ENCODE measurements at regions not wholly inside any gene's neighbourhood (a gene's known extent, or its start where the extent isn't known, plus 50 kb on each side); places are given as distances from the start of the nearest gene placed in this dataset.
"Not testable (repeated sequence)": the region's sequence is repeated elsewhere in the genome, so short reads cannot be mapped to it uniquely, and the experiment has no call there.

- Histone ChIP-seq H3K36me3 (replicated peaks; ENCODE audit: low read depth, low read length) (no peaks in the 10 kb centered on the region), H3K27me3 (ENCODE audit: low read depth, low read length) (no peaks in the 10 kb centered on the region), H3K27ac (ENCODE audit: low read length) (no peak overlapping the region), H3K9me3 (ENCODE audit: insufficient read depth, low read length) (no peaks in the 10 kb centered on the region), H3K4me1 (ENCODE audit: low read length) (peaks cover 4% of the 10 kb centered on the region; the same call in 1 of the 2 replicates), H3K9ac (ENCODE audit: low read length) (no peak overlapping the region), H3K4me3 (ENCODE audit: low read length) (no peak overlapping the region), H4K20me1 (ENCODE audit: insufficient read depth, low read length) (no peaks in the 10 kb centered on the region), H2AFZ (ENCODE audit: low read depth, low read length) (no peak overlapping the region), H3K4me2 (ENCODE audit: low read length) (no peak overlapping the region), H3K79me2 (ENCODE audit: low read length) (no peaks in the 10 kb centered on the region)
- no peak for TF ChIP-seq CTCF (IDR thresholded peaks at IDR 0.05; ENCODE audit: low read depth, low read length)
- no peak for TF ChIP-seq EZH2phosphoT487 (IDR thresholded peaks at IDR 0.05; ENCODE audit: low read depth)
These were observed 424.6 kb downstream of the BTG1 start for GRCh38 chr12:91721023-91721422.

GRCh38 chr12:91718326-91718725 is 427.3 kb downstream of the BTG1 start:
- H3K4me2 ChIP-seq (ENCODE audit: low read length) = no peak overlapping the region
- H3K4me1 ChIP-seq (ENCODE audit: low read length) = peaks cover 4% of the 10 kb centered on the region; the same call in 1 of the 2 replicates
- no peaks in the 10 kb centered on the region for H4K20me1 ChIP-seq (ENCODE audit: insufficient read depth, low read length)
- no peaks in the 10 kb centered on the region for H3K9me3 ChIP-seq (ENCODE audit: insufficient read depth, low read length)
- no peaks in the 10 kb centered on the region for H3K79me2 ChIP-seq (ENCODE audit: low read length)
- no peak overlapping the region for H3K9ac ChIP-seq (ENCODE audit: low read length)
- H3K27ac ChIP-seq (ENCODE audit: low read length) = no peak overlapping the region
- H3K36me3 ChIP-seq (replicated peaks; ENCODE audit: low read depth, low read length) = no peaks in the 10 kb centered on the region
- H3K27me3 ChIP-seq (ENCODE audit: low read depth, low read length) = no peaks in the 10 kb centered on the region
- H2AFZ ChIP-seq (ENCODE audit: low read depth, low read length) = no peak overlapping the region
- no peak overlapping the region for H3K4me3 ChIP-seq (ENCODE audit: low read length)
- TF ChIP-seq EZH2phosphoT487 (IDR thresholded peaks at IDR 0.05; ENCODE audit: low read depth) = no peak
- TF ChIP-seq CTCF (IDR thresholded peaks at IDR 0.05; ENCODE audit: low read depth, low read length) = no peak

GRCh38 chr12:91717804-91718203 is 427.8 kb downstream of the BTG1 start:
- no peak overlapping the region for H3K27ac ChIP-seq (ENCODE audit: low read length)
- no peak overlapping the region for H3K4me2 ChIP-seq (ENCODE audit: low read length)
- no peak overlapping the region for H2AFZ ChIP-seq (ENCODE audit: low read depth, low read length)
- H3K79me2 ChIP-seq (ENCODE audit: low read length) = no peaks in the 10 kb centered on the region
- no peak overlapping the region for H3K9ac ChIP-seq (ENCODE audit: low read length)
- H4K20me1 ChIP-seq (ENCODE audit: insufficient read depth, low read length) = no peaks in the 10 kb centered on the region
- H3K4me1 ChIP-seq (ENCODE audit: low read length) = peaks cover 4% of the 10 kb centered on the region; the same call in 1 of the 2 replicates
- no peaks in the 10 kb centered on the region for H3K9me3 ChIP-seq (ENCODE audit: insufficient read depth, low read length)
- H3K27me3 ChIP-seq (ENCODE audit: low read depth, low read length) = no peaks in the 10 kb centered on the region
- TF ChIP-seq CTCF (IDR thresholded peaks at IDR 0.05; ENCODE audit: low read depth, low read length) (no peak), EZH2phosphoT487 (IDR thresholded peaks at IDR 0.05; ENCODE audit: low read depth) (no peak)
- no peaks in the 10 kb centered on the region for H3K36me3 ChIP-seq (replicated peaks; ENCODE audit: low read depth, low read length)
- H3K4me3 ChIP-seq (ENCODE audit: low read length) = no peak overlapping the region

GRCh38 chr12:91711925-91712324 is 433.7 kb downstream of the BTG1 start:
- H3K4me2 ChIP-seq (ENCODE audit: low read length); H3K27me3 ChIP-seq (ENCODE audit: low read depth, low read length); H3K27ac ChIP-seq (ENCODE audit: low read length); H4K20me1 ChIP-seq (ENCODE audit: insufficient read depth, low read length); H2AFZ ChIP-seq (ENCODE audit: low read depth, low read length); H3K36me3 ChIP-seq (replicated peaks; ENCODE audit: low read depth, low read length); H3K9me3 ChIP-seq (ENCODE audit: insufficient read depth, low read length); H3K79me2 ChIP-seq (ENCODE audit: low read length); H3K4me3 ChIP-seq (ENCODE audit: low read length); H3K4me1 ChIP-seq (ENCODE audit: low read length); H3K9ac ChIP-seq (ENCODE audit: low read length): not testable (repeated sequence)

- Histone ChIP-seq H3K4me2 (ENCODE audit: low read length) (no peak overlapping the region), H3K4me3 (ENCODE audit: low read length) (no peak overlapping the region), H4K20me1 (ENCODE audit: insufficient read depth, low read length) (no peaks in the 10 kb centered on the region), H3K9ac (ENCODE audit: low read length) (no peak overlapping the region), H2AFZ (ENCODE audit: low read depth, low read length) (no peak overlapping the region), H3K36me3 (replicated peaks; ENCODE audit: low read depth, low read length) (no peaks in the 10 kb centered on the region), H3K27me3 (ENCODE audit: low read depth, low read length) (no peaks in the 10 kb centered on the region), H3K4me1 (ENCODE audit: low read length) (no peaks in the 10 kb centered on the region), H3K9me3 (ENCODE audit: insufficient read depth, low read length) (no peaks in the 10 kb centered on the region), H3K27ac (ENCODE audit: low read length) (no peak overlapping the region), H3K79me2 (ENCODE audit: low read length) (no peaks in the 10 kb centered on the region)
- TF ChIP-seq CTCF (IDR thresholded peaks at IDR 0.05; ENCODE audit: low read depth, low read length) = no peak
- no peak for TF ChIP-seq EZH2phosphoT487 (IDR thresholded peaks at IDR 0.05; ENCODE audit: low read depth)
These were observed 439.2 kb downstream of the BTG1 start for GRCh38 chr12:91706466-91706865.

All from OCI-LY3 (cell line).